ENCODE measurements at regions not wholly inside any gene's neighbourhood (a gene's known extent, or its start where the extent isn't known, plus 50 kb on each side); places are given as distances from the start of the nearest gene placed in this dataset.
A peak's percentile ranks its signal among the peaks of the same experiment; 100 is the strongest.

DNA sequence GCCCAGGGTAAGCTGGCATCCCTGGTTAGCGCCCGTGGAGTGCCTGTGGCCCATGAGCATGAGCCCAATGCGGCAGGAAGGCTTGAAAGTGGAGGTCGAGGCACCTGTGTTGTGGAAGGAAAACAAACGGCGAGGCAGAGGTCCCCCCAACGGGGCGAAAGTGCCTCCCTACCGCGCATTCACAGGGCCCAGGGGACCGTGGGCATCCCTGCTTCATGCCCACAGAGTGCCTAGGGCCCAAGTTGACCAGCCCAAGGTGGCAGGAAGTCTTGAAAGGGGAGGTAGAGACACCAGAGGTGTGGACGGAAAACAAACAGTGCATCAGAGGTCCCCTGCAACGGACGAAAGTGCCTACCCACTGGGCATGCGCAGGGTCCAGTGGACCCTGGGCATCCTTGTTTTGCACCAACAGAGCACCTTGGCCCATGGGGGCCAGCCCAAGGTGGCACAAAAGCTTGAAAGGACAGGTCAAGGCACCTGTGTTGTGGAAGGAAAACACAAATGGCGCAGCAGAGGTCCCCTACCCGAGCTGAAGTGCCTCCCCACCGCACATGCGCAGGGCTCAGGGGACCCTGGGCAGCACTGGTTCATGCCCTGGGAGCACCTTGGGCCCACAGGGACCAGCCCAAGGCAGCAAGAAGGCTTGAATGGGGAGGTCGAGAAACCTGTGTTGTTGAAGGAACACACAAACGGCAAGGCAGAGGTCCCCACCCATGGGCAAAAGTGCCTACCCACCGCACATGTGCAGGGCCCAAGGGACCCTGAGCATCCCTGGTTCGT lies 377.5 kb downstream of the ALG10 start:
- Histone ChIP-seq H3K36me3 (no peaks in the 10 kb centered on the region), H3K27me3 (ENCODE audit: low read depth) (peaks cover 2% of the 10 kb centered on the region), H3K27ac (no peak overlapping the region), H3K4me3 (no peak overlapping the region), H3K9me3 (peaks cover 16% of the 10 kb centered on the region), H3K4me1 (no peaks in the 10 kb centered on the region)
- TF ChIP-seq, protein P1, sequence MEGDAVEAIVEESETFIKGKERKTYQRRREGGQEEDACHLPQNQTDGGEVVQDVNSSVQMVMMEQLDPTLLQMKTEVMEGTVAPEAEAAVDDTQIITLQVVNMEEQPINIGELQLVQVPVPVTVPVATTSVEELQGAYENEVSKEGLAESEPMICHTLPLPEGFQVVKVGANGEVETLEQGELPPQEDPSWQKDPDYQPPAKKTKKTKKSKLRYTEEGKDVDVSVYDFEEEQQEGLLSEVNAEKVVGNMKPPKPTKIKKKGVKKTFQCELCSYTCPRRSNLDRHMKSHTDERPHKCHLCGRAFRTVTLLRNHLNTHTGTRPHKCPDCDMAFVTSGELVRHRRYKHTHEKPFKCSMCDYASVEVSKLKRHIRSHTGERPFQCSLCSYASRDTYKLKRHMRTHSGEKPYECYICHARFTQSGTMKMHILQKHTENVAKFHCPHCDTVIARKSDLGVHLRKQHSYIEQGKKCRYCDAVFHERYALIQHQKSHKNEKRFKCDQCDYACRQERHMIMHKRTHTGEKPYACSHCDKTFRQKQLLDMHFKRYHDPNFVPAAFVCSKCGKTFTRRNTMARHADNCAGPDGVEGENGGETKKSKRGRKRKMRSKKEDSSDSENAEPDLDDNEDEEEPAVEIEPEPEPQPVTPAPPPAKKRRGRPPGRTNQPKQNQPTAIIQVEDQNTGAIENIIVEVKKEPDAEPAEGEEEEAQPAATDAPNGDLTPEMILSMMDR (IDR thresholded peaks at IDR 0.05) = no peak
- DNase-seq = peak; percentile 32
- intact Hi-C loops (cut with DNase I) = no loop called here
- ATAC-seq = no peak

DNA sequence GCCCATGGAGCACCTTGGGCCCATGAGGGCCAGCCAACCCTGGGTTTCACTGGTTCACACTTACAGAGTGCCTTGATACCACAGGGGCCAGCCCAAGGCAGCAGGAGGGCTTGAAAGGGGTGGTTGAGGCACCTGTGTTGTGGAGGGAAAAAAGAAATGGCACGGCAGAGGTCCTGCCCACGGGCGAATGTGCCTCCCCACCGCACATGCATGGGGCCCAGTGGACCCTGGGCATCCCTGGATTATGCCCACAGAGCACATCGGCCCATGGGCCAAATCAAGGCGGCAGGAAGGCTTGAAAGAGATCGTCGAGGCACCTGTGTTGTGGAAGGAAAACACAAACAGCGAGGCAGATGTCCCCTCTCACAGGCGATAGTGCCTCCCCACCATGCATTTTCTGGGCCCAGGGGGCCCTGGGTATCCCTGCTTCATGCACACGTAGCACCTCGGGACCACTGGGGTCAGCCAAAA lies 378.1 kb downstream of the ALG10 start:
- no peak for ATAC-seq
- Histone ChIP-seq H3K9me3 (peaks cover 22% of the 10 kb centered on the region), H3K4me1 (no peaks in the 10 kb centered on the region), H3K4me3 (no peak overlapping the region), H3K27me3 (ENCODE audit: low read depth) (peaks cover 2% of the 10 kb centered on the region), H3K27ac (no peak overlapping the region), H3K36me3 (no peaks in the 10 kb centered on the region)
- intact Hi-C loops (cut with DNase I) = no loop called here
- TF ChIP-seq, protein P1 (IDR thresholded peaks at IDR 0.05) = no peak
- peak; percentile 29 for DNase-seq

DNA sequence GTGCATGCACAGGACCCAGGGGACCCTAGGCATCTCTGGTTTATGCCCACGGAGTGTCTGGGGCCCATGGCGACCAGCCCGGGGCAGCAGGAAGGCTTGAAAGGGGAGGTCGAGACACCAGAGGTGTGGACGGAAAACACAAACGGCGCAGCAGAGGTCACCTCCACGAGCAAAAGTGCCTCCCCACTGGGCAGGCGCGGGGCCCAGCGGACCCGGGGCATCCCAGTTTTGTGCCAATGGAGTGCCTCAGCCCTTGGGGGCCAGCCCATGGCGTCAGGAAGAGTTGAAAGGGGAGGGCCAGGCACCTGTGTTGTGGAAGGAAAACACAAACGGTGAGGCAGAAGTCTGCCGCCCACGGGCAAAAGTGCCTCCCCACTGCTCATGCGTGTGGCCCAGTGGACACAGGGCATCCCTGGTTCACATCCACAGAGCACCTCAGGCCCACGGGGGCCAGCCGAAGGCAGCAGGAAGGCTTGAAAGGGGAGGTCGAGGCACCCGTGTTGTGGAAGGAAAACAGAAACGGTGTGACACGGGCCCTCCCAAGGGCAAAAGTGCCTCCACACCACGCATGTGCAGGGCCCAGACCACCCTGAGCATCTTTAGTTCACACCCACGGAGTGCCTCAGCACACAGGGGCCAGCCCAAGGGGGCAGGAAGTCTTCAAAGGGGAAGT lies 378.8 kb downstream of the ALG10 start:
- peak; percentile 34 for DNase-seq
- intact Hi-C loops (cut with DNase I) = no loop called here
- Histone ChIP-seq H3K4me3 (no peak overlapping the region), H3K9me3 (peaks cover 26% of the 10 kb centered on the region), H3K36me3 (no peaks in the 10 kb centered on the region), H3K27me3 (ENCODE audit: low read depth) (peaks cover 2% of the 10 kb centered on the region), H3K27ac (no peak overlapping the region), H3K4me1 (no peaks in the 10 kb centered on the region)
- TF ChIP-seq, protein P1 (IDR thresholded peaks at IDR 0.05) = no peak
- no peak for ATAC-seq

DNA sequence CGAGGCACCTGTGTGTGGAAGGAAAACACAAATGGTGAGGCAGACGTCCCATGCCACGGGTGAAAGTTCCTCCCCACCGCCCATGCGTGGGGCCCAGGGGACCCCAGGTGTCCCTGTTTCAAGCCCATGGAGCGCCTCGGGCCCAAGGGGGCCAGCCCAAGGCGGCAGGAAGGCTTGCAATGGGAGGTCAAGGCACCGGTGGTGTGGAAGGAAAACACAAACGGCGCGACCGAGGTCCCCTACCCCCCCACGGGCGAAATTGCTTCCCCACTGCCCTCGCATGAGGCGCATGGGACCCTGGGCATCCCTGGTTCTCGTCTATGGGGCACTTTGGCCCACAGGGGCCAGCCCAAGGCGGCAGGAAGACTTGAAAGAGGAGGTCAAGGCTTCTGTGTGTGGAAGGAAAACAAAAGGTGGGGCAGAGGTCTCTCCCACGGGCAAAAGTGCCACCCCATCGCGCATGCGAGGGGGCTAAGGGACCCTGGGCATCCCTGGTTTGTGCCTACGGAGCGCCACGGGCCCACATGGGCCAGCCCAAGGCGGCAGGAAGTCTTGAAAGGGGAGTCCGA lies 379.4 kb downstream of the ALG10 start:
- no peaks in the 10 kb centered on the region for H3K4me1 ChIP-seq
- ATAC-seq (no peak), DNase-seq (peak; percentile 38)
- H3K9me3 ChIP-seq = peaks cover 32% of the 10 kb centered on the region
- intact Hi-C loops (cut with DNase I) = no loop called here
- no peak overlapping the region for H3K27ac ChIP-seq
- TF ChIP-seq, protein P1 (IDR thresholded peaks at IDR 0.05) = no peak
- no peak overlapping the region for H3K4me3 ChIP-seq
- peaks cover 2% of the 10 kb centered on the region for H3K27me3 ChIP-seq (ENCODE audit: low read depth)
- H3K36me3 ChIP-seq = no peaks in the 10 kb centered on the region

DNA sequence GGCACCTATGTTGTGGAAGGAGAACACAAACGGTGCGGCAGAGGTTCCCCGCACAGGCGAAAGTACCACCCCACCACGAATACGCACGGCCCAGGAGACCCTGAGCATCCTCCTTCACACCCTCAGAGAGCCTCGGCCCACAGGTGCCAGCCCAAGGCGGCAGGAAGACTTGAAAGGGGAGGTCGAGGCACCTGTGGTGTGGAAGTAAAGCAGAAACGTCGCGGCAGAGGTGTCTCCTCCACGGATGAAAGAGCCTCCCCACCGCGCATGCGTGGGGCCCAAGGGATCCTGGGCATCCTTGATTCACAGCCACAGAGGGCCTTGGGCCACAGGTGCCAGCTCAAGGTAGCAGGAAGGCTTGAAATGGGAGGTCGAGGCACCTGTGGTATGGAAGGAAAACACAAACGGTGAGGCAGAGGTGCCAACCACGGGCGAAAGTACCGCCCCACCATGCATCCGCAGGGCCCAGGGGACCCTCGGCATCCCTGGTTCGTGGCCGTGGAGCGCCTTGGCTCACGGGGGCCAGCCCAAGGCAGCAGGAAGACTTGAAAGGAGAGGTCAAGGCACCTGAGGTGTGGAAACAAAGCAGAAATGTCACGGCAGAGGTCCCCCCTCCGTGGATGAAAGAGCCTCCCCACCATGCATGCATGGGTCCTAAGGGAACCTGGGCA lies 380.1 kb downstream of the ALG10 start:
- intact Hi-C loops (cut with DNase I) = no loop called here
- no peaks in the 10 kb centered on the region for H3K4me1 ChIP-seq
- no peak for ATAC-seq
- H3K36me3 ChIP-seq = no peaks in the 10 kb centered on the region
- TF ChIP-seq, protein P1 (IDR thresholded peaks at IDR 0.05) = no peak
- H3K4me3 ChIP-seq = no peak overlapping the region
- peaks cover 2% of the 10 kb centered on the region for H3K27me3 ChIP-seq (ENCODE audit: low read depth)
- no peak overlapping the region for H3K27ac ChIP-seq
- peaks cover 38% of the 10 kb centered on the region for H3K9me3 ChIP-seq
- peak; percentile 24 for DNase-seq
